Stimulated activated CD4-positive, alpha-beta T cell treated with anti-CD3 and anti-CD28 coated beads, Interleukin-4, amount 100 ng/mL, for 24 hours (primary cell): ENCODE measurements at regions not wholly inside any gene's neighbourhood (a gene's known extent, or its start where the extent isn't known, plus 50 kb on each side); places are given as distances from the start of the nearest gene placed in this dataset.
"Not testable (repeated sequence)": the region's sequence is repeated elsewhere in the genome, so short reads cannot be mapped to it uniquely, and the experiment has no call there.

Source experiments
- DNase-seq: peaks from one replicate; pipeline ENCODE4 v3.0.0-alpha.2; 2020

- DNase-seq = no peak
These were observed 129.6 kb downstream of the VPREB1 start for GRCh38 chr22:22374163-22374562.

DNA sequence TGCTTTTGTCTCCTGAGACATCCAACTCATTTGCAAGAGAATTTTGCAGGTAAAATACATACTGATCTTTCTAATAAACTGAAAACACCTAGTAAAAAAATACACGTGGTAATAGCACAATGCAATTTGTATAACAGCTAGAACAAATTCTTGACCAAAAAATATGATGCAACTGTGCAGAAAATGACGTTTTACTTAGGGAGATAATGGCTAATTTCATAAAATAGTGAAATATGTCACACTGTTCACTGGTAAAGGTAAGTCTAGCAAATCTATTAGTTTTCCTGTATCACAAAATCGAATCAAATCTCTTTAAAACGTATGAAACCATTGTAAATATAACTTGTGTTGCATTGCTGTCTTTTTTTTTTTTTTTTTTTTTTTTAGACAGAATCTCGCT lies 130.0 kb downstream of the VPREB1 start:
- DNase-seq = no peak

DNA sequence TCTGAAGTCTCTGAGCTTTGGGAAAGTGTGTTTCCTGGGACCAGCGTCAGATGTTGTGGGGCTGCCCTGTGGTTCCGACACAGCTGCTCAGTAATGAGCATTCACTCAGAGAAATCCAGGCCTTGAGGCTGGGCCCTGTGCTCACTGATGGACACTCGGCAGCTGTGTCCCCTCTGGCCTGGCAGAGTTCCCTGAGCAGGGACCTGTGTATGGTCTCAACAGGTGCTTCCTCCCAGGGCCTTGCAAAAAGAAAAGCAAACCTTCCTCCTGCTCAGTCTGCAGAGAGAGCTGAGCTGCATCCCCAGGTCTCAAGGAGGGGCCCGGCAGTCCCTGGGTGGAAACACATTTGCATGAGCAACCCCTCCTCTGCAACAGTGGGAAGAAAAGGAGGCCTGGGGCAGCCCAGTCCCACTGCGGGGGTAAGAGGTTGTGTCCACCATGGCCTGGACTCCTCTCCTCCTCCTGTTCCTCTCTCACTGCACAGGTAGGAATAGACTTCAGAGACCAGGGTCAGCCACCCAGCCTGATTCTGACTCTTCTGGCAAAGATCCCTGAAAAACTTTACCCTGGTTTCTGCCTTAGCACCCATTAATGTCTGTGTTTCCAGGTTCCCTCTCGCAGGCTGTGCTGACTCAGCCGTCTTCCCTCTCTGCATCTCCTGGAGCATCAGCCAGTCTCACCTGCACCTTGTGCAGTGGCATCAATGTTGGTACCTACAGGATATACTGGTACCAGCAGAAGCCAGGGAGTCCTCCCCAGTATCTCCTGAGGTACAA lies 131.2 kb downstream of the VPREB1 start:
- no peak for DNase-seq

DNA sequence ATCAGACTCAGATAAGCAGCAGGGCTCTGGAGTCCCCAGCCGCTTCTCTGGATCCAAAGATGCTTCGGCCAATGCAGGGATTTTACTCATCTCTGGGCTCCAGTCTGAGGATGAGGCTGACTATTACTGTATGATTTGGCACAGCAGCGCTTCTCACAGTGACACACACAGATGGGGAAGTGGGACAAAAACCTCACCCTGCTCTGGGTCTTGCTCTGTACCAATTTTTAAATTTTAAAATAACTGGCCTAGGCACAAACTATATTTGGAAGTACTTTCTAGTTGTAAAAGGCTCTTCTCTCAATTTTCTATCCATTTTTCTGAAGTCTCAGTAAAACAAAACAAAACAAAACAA lies 131.7 kb downstream of the VPREB1 start:
- no peak for DNase-seq

- DNase-seq = not testable (repeated sequence)
These were observed 131.7 kb downstream of the ZNF280B start for GRCh38 chr22:22376884-22377283.

DNA sequence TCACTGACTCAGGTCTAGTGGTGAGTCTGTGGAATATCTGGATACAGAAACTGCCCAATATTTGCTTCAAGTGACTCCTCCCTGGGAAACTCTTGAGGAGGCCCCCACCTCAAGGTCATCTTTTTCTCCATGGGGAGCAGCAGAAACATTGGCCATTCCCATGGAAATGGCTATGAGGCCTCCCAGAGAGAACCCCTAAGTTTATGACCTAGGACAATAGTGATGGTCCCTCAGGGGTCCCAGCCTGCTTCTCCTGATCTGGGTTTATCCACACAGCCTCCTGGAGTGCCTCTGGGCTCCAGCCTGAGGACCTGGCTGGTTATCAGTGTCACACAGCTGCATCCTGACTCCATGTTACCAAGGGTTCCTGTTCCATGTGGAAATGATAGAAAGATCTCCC lies 131.2 kb downstream of the ZNF280B start:
- no peak for DNase-seq

DNA sequence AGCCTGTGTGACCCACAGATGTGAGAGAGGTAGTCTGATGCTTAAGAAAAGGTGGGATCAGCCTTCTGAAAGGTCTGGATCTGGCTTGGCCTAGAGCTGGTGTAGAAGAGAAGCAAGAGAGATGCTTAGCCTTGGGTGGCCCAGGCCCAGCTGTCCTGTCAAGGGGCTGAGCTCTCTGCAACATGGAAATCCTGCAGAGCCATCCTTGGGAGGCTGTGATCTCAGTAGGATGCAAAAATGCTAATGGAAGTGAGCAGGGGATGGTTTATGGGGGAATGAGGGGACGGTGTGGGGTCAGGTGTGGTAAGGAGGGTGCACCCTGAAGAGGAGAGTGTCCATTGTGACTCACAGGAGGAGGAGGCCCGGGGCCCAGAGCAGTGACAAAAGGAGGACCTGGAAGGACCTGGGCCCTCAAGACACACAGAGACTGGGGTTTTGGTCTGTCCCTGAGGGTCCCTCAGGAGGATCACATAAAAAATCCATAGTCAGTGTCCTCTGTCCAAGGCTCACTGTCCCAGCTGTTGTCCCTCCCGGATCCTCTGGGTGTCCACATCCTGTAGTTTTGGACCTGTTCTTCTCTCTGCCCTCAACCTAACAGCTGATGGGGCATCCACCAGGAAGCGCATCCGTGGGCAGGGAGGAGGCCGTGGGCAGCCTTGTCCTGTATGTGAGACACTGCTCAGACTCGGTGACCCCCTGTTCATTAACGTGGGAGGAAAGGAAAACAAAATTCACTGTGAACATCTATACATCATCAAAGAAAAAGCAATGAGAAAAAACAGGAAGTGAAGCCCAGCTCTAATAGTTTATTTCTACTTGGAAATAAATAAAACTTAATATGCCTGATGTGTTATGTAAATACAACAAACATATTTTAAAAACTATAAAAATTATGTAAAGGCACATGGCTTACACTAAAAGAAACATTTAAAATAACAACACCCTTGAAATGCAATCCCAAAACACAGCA lies 129.8 kb downstream of the ZNF280B start:
- DNase-seq = no peak

- no peak for DNase-seq
These were observed 128.2 kb downstream of the ZNF280B start for GRCh38 chr22:22380098-22381030.

- DNase-seq = not testable (repeated sequence)
These were observed 127.2 kb downstream of the ZNF280B start for GRCh38 chr22:22381292-22381691.

DNA sequence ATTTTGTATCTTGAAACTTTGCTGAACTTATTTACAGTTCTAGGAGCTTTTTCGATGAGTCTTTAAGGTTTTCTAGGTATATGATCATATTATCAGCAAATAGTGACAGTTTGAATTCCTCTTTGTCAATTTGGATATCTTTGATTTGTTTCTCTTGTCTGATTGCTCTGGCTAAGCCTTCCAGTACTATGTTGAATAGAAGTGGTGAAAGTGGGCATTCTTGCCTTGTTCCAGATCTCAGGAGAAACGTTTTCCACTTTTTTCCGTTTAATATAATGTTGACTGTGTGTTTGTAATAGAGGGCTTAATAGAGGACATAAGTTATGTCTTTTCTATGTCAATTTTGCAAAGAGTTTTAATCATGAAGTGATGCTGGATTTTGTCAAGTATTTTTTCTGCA lies 124.3 kb downstream of the ZNF280B start:
- no peak for DNase-seq

GRCh38 chr22:22384668-22385244 lies 123.8 kb downstream of the ZNF280B start:
- DNase-seq = no peak

DNA sequence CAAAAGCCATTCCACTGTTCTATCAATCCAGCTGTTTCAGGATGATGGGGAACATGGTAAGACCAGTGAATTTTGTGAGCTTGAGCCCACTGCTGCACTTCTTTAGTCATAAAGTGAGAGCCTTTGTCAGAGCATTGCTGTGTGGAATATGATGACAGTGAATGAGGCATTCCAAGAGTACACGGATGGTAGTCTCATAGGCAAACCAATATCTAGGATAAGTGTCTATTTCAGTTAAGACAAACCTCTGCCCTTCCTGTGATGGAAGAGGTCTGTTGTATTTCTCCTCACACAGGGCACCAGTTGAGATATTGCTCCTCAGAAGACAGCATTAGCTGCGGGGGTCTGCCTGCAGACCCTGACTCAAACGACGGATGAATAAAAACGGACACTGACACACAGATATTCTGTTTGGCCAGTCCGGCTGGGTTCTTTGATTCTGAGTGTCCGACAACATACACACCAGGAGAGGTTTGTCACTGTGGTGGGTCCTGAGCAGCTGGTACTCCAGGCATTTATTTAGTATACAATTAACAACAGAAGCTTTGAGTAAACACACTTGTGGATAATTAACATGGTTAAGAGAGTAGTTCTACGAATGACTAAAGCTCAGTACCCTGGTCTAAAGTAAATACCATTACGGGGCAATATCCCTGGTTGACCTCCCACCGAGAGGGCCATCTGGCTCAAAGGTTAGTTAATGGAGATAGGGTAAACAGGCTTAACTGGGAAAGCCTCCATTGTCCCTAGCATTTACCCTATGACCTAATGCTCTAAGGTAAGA lies 121.7 kb downstream of the ZNF280B start:
- DNase-seq = no peak

- no peak for DNase-seq
These were observed 121.2 kb downstream of the ZNF280B start for GRCh38 chr22:22387386-22387736.

DNA sequence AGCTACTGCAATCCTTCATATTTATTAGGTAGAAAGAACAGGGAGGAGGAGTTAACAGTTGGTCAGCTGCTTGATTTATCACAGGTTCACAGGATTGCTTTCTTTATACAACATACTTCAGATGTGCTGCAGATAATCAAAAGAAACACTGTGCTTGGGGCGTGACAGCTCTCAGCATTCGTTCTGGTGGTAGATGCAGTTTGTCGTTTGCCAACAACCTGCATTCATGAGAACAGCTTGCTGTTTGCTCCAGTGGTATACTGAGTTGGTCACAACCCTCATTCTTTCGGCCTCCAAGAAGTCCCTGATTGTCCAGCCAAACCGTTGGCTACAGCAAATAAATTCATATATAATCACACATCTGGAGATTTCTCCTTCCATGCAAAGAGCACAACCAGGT lies 120.5 kb downstream of the ZNF280B start:
- no peak for DNase-seq

DNA sequence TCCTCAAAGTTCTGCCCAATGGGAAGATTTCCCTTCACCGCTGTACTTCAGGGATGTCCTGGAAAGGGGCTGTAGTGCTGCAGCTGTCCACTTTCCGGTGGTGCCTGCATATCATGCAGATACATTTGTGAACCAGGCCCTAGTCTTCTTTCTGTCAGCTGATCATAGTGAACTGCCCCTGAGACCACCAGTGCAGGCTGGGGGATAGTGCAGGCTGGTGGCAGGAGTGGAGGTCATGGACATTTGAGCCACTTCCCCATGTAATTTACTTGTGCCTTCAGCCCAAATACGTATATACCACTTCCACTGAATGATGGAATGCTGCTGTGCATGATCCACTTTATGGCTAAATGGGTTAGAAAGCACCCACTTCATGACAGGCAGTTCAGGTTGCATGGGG lies 120.0 kb downstream of the ZNF280B start:
- DNase-seq = no peak

DNA sequence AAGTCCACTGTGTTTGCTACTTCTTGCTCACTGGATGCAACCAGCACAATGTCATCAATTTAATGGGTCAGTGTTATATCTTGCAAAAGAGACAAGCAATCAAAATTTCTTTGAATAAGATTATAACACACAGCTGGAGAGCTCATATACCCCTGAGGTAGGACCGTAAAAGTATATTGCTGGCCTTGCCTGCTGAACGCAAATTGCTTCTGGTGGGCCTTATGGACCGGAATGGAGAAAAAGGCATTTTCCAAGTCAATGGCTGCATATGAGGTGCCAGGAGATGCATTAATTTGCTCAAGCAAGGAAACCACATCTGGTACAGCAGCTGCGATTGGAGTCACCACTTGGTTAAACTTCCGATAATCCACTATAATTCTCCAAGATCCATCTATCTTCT lies 119.1 kb downstream of the ZNF280B start:
- DNase-seq = no peak

DNA sequence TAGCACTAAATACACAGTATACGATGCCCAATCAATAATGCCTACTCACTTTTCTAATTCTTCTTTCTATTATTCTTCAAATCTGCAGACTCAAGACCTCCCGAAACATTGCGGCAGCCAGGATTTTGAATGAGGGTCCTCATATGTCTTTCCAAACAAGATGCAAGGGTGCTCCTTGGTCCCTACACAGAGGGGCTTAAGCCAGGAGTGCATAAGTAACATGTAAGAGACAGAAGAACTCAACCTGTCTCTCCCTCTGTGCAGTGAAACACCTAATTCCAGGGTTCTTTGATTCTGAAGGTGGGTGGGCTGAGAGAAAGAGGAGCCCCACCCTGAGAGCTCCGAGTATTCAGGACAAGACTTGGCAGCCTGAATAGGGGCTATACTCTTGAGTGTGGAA lies 117.6 kb downstream of the ZNF280B start:
- no peak for DNase-seq

- no peak for DNase-seq
These were observed 117.0 kb downstream of the ZNF280B start for GRCh38 chr22:22391543-22391942.

DNA sequence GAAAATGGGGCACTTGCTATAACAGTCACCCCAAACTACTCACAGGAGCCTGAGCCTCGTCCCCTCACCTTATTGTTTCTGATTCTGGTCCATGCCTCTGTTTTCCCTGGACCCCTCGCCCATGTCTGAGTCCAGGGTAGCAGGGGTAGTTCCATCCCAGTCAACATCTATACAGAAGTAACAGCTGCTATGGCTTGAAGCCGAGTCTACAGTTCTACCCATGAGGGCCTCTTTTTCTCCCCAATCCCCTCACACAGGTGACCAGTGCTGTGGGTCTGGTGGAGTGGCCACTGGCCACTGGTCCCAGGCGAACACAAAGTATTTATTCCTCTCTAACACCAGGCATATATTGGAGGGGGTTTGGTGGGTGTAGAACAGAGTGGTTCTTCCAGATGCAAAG lies 116.4 kb downstream of the ZNF280B start:
- no peak for DNase-seq

- no peak for DNase-seq
These were observed 114.0 kb downstream of the ZNF280B start for GRCh38 chr22:22394591-22394990.

DNA sequence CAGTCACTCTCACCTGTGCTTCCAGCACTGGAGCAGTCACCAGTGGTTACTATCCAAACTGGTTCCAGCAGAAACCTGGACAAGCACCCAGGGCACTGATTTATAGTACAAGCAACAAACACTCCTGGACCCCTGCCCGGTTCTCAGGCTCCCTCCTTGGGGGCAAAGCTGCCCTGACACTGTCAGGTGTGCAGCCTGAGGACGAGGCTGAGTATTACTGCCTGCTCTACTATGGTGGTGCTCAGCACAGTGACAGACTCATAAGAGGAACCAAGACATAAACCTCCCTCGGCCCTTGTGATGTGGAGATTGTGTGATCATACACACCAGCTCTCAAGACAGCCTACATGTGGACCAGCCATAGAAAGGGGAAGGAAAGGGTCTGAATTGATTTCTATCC lies 113.3 kb downstream of the ZNF280B start:
- no peak for DNase-seq

- DNase-seq = no peak
These were observed 111.7 kb downstream of the ZNF280B start for GRCh38 chr22:22396741-22397291.
